ENCODE measurements at regions not wholly inside any gene's neighbourhood (a gene's known extent, or its start where the extent isn't known, plus 50 kb on each side); places are given as distances from the start of the nearest gene placed in this dataset.

GRCh38 chr15:62979252-62979651, 63.3 kb upstream of the TPM1 start:
- H3K9me3 Mint-ChIP-seq, result no peaks in the 10 kb centered on the region
- DNase-seq, result no peak
- H3K27ac Mint-ChIP-seq, result no peak overlapping the region
- no peak overlapping the region for H3K4me3 Mint-ChIP-seq
- no peak for ATAC-seq (ENCODE audit: low read depth in 2 of 2)
- H3K4me1 Mint-ChIP-seq, result peaks cover 0 to 2% (median 0%) of the 10 kb centered on the region in 3 donors
- no peaks in the 10 kb centered on the region for H3K36me3 Mint-ChIP-seq
- H3K27me3 Mint-ChIP-seq, result peaks cover 0 to 13% (median 7%) of the 10 kb centered on the region in 3 donors

DNA sequence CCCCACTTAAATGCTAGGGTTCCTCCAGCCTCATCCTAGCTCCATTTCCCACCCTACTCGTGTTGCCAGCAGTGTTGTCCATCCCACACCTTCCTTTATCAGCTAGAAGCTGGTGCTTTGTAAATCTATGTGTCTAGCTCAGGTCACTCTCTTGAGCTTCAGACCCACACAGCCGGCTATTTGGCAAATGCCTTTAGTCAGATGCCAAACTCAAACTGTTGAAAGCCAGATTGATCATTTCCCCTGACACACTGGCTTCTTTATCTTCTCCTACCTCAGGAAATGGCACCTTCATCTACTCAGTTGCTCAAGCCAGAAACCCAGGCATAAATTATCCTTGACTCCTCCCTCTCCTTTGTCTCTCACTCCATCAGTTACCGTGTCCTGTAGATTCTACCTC, 61.5 kb upstream of the TPM1 start:
- Mint-ChIP-seq H3K36me3 (no peaks in the 10 kb centered on the region), H3K27me3 (peaks cover 5 to 24% (median 10%) of the 10 kb centered on the region in 3 donors), H3K27ac (no peak overlapping the region), H3K4me3 (no peak overlapping the region), H3K9me3 (no peaks in the 10 kb centered on the region), H3K4me1 (peaks cover 0 to 2% (median 0%) of the 10 kb centered on the region in 3 donors)
- ATAC-seq (ENCODE audit: low read depth in 2 of 2) (no peak), DNase-seq (no peak)

DNA sequence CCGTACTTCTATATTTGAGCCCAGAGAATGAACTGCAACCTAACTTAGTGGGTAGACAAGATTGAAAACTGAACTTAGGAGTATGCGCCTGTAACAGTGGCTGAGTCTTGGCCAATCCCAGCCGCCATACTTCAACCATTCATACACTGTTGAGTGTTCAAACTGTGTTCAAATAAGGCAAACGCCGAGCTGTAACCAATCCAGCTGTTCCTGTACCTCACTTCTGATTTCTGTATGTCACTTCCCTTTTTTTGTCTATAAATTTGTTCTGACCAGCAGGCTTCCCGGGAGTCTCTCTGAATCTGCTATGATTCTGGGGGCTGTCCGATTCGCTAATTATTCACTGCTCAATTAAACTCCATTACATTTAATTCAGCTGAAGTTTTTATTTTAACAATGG, 58.6 kb upstream of the TPM1 start:
- no peak overlapping the region for H3K4me3 Mint-ChIP-seq
- H3K4me1 Mint-ChIP-seq, result no peaks in the 10 kb centered on the region
- H3K27me3 Mint-ChIP-seq, result peaks cover 14 to 33% (median 16%) of the 10 kb centered on the region in 3 donors
- H3K9me3 Mint-ChIP-seq, result no peaks in the 10 kb centered on the region
- no peaks in the 10 kb centered on the region for H3K36me3 Mint-ChIP-seq
- no peak for DNase-seq
- ATAC-seq (ENCODE audit: low read depth in 2 of 2), result no peak
- H3K27ac Mint-ChIP-seq, result no peak overlapping the region

DNA sequence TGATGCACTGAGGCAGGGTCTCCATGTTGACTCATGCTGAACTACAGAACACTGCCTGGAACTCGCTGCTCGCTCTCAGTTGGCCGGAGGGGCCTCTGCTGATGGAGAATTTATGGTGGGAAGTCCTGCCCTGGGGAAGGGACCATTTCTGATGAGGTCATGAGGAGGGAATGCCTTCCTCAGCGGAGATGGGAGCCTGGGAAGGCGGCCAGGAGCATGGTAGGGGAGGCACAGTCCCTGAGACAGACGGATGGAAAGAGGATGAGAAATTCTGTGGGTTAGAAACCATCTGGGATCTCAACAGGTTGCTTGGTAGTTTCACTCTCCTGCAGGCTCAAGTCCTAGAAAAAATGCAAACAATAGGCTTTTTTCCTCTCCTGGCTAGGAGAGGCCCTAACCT, 56.8 kb upstream of the TPM1 start:
- DNase-seq (no peak), ATAC-seq (ENCODE audit: low read depth in 2 of 2) (no peak)
- no peaks in the 10 kb centered on the region for H3K36me3 Mint-ChIP-seq
- H3K9me3 Mint-ChIP-seq, result no peaks in the 10 kb centered on the region
- no peaks in the 10 kb centered on the region for H3K4me1 Mint-ChIP-seq
- peaks cover 14 to 48% (median 31%) of the 10 kb centered on the region in 3 donors for H3K27me3 Mint-ChIP-seq
- no peak overlapping the region for H3K27ac Mint-ChIP-seq
- no peak overlapping the region for H3K4me3 Mint-ChIP-seq

DNA sequence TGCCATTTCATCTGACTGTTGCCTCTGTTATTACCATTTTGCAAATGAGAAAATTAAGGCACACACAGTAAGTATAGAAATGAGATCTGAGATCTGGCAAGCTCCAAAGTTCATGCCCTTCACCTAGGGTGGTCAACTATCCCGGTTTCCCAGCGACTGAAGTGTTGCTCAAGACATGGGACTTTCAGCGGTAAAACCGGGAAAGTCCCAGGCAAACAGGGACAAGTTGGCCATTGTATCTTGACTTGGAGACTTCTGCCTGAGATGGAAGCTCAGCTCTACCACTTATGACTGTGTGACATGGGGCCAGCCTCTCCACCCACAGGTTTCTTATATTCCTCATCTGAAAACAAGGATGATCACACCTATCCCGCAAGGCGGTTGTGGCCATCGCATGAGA, 55.6 kb upstream of the TPM1 start:
- Mint-ChIP-seq H3K9me3 (no peaks in the 10 kb centered on the region), H3K36me3 (no peaks in the 10 kb centered on the region), H3K27me3 (peaks cover 17 to 54% (median 34%) of the 10 kb centered on the region in 3 donors), H3K4me3 (no peak overlapping the region), H3K27ac (no peak overlapping the region), H3K4me1 (no peaks in the 10 kb centered on the region)
- DNase-seq (no peak), ATAC-seq (ENCODE audit: low read depth in 2 of 2) (no peak)

DNA sequence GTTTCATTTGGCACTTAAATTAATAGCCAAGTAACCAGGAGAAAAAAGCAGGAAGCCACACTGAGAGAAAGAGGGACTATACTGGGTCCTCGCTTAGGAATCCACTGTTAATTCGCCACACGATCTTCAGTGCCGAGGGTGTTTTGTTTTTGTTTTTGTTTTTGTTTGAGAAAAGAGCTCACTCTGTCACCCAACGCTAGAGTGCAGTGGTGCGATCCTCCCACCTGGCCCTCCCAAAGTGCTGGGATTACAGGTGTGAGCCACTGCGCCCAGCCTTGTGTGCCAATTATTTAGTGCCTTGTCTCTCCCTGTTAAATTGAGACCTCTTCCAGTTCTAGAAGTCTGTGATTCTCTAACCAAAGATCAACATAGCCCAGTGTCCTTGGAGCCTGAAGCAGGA, 53.8 kb upstream of the TPM1 start:
- no peak overlapping the region for H3K4me3 Mint-ChIP-seq
- no peaks in the 10 kb centered on the region for H3K9me3 Mint-ChIP-seq
- H3K36me3 Mint-ChIP-seq, result no peaks in the 10 kb centered on the region
- peaks cover 29 to 68% (median 47%) of the 10 kb centered on the region in 3 donors for H3K27me3 Mint-ChIP-seq
- ATAC-seq (ENCODE audit: low read depth in 2 of 2) (no peak), DNase-seq (no peak)
- H3K27ac Mint-ChIP-seq, result no peak overlapping the region
- H3K4me1 Mint-ChIP-seq, result no peaks in the 10 kb centered on the region

- ATAC-seq (ENCODE audit: low read depth in 2 of 2) (no peak), DNase-seq (no peak)
- Mint-ChIP-seq H3K9me3 (no peaks in the 10 kb centered on the region), H3K4me3 (no peak overlapping the region), H3K36me3 (no peaks in the 10 kb centered on the region), H3K4me1 (no peaks in the 10 kb centered on the region), H3K27ac (no peak overlapping the region), H3K27me3 (peaks cover 29 to 68% (median 53%) of the 10 kb centered on the region in 3 donors)
Observed at GRCh38 chr15:62989366-62990055, 53.0 kb upstream of the TPM1 start.

- Mint-ChIP-seq H3K27me3 (peaks cover 26 to 55% (median 48%) of the 10 kb centered on the region in 3 donors), H3K4me3 (no peak overlapping the region), H3K27ac (no peak overlapping the region), H3K36me3 (no peaks in the 10 kb centered on the region), H3K4me1 (no peaks in the 10 kb centered on the region), H3K9me3 (peaks cover 0 to 2% (median 0%) of the 10 kb centered on the region in 7 donors)
- ATAC-seq (ENCODE audit: low read depth in 2 of 2) (no peak), DNase-seq (no peak)
Observed at GRCh38 chr15:62991698-62992097, 50.8 kb upstream of the TPM1 start.

- H3K27me3 Mint-ChIP-seq, result peaks cover 24 to 55% (median 46%) of the 10 kb centered on the region in 3 donors
- DNase-seq, result no peak
- ATAC-seq (ENCODE audit: low read depth in 2 of 2), result no peak
- H3K27ac Mint-ChIP-seq, result no peak overlapping the region
- no peaks in the 10 kb centered on the region for H3K36me3 Mint-ChIP-seq
- H3K4me3 Mint-ChIP-seq, result no peak overlapping the region
- no peaks in the 10 kb centered on the region for H3K4me1 Mint-ChIP-seq
- H3K9me3 Mint-ChIP-seq, result peaks cover 0 to 2% (median 0%) of the 10 kb centered on the region in 7 donors
Observed at GRCh38 chr15:62992302-62992701, 50.2 kb upstream of the TPM1 start.

Measured in naive B cell (primary cell).